H9 (cell line): ENCODE measurements at regions not wholly inside any gene's neighbourhood (a gene's known extent, or its start where the extent isn't known, plus 50 kb on each side); places are given as distances from the start of the nearest gene placed in this dataset.
A peak's percentile ranks its signal among the peaks of the same experiment; 100 is the strongest.

ENCODE experiments used
- DNase-seq: peaks from one replicate; pipeline ENCODE4 v3.0.0-alpha.2; 2017
- H2AFZ ChIP-seq: one replicate; pipeline ENCODE4 v1.6.1; 2013; ENCODE audit warnings: mild to moderate bottlenecking, low read length, control low read depth, moderate library complexity
- H2AK5ac ChIP-seq: 2 replicates; pipeline ENCODE4 v1.6.1; 2013; ENCODE audit warnings: low read length, control low read depth, mixed read lengths; ENCODE audit not compliant: insufficient read length
- H2BK120ac ChIP-seq: one replicate; pipeline ENCODE4 v1.6.1; 2013; ENCODE audit warnings: low read depth, mild to moderate bottlenecking, low read length, control low read depth, inconsistent platforms; ENCODE audit not compliant: poor library complexity, severe bottlenecking
- H2BK12ac ChIP-seq: 2 replicates; pipeline ENCODE4 v1.6.1; 2013; ENCODE audit warnings: low read length, control low read depth, mixed read lengths, low read depth; ENCODE audit not compliant: insufficient read length
- H2BK15ac ChIP-seq: 2 replicates; pipeline ENCODE4 v1.6.1; 2013; ENCODE audit warnings: low read depth, low read length, control low read depth
- H2BK20ac ChIP-seq: one replicate; pipeline ENCODE4 v1.6.1; 2013; ENCODE audit warnings: low read depth, mild to moderate bottlenecking, low read length, control low read depth, inconsistent platforms; ENCODE audit not compliant: poor library complexity, severe bottlenecking
- H2BK5ac ChIP-seq: 2 replicates; pipeline ENCODE4 v1.6.1; 2013; ENCODE audit warnings: low read length, control low read depth, mixed read lengths; ENCODE audit not compliant: insufficient read length
- H3K14ac ChIP-seq: 2 replicates; pipeline ENCODE4 v1.6.1; 2013; ENCODE audit warnings: low read length, control low read depth; ENCODE audit not compliant: insufficient read depth
- H3K18ac ChIP-seq: 2 replicates; pipeline ENCODE4 v1.6.1; 2013; ENCODE audit warnings: low read depth, mild to moderate bottlenecking, mixed read lengths, low read length, control low read depth; ENCODE audit not compliant: insufficient read length
- H3K23ac ChIP-seq: 2 replicates; pipeline ENCODE4 v1.6.1; 2013; ENCODE audit warnings: low read length, control low read depth, mixed read lengths, low read depth; ENCODE audit not compliant: insufficient read length
- H3K23me2 ChIP-seq: 2 replicates; pipeline ENCODE4 v1.6.1; 2013; ENCODE audit warnings: low read depth, mild to moderate bottlenecking, mixed read lengths, low read length, control low read depth; ENCODE audit not compliant: insufficient read length, poor library complexity, severe bottlenecking
- H3K27ac ChIP-seq: 2 replicates; pipeline ENCODE4 v1.5.1; 2013; ENCODE audit warnings: low read length, control low read depth, mixed read lengths, low read depth; ENCODE audit not compliant: insufficient read length
- H3K27me3 ChIP-seq: 2 replicates; pipeline ENCODE4 v1.6.1; 2013; ENCODE audit warnings: low read length, control low read depth, inconsistent platforms; ENCODE audit not compliant: insufficient read depth
- H3K4ac ChIP-seq: 2 replicates; pipeline ENCODE4 v1.6.1; 2013; ENCODE audit warnings: low read depth, mild to moderate bottlenecking, control low read depth, inconsistent platforms, low read length, moderate library complexity
- H3K4me1 ChIP-seq: 2 replicates; pipeline ENCODE4 v1.6.1; 2013; ENCODE audit warnings: low read length, control low read depth, inconsistent platforms; ENCODE audit not compliant: insufficient read depth
- H3K4me2 ChIP-seq: 2 replicates; pipeline ENCODE4 v1.6.1; 2013; ENCODE audit warnings: low read length, control low read depth, mixed read lengths; ENCODE audit not compliant: insufficient read length, insufficient read depth
- H3K56ac ChIP-seq: 2 replicates; pipeline ENCODE4 v1.6.1; 2013; ENCODE audit warnings: low read depth, mild to moderate bottlenecking, mixed read lengths, low read length, control low read depth; ENCODE audit not compliant: insufficient read length
- H3K79me1 ChIP-seq: 2 replicates; pipeline ENCODE4 v1.6.1; 2013; ENCODE audit warnings: low read depth, mild to moderate bottlenecking, moderate library complexity, low read length, control low read depth, inconsistent platforms; ENCODE audit not compliant: insufficient read depth, poor library complexity, severe bottlenecking
- H3K79me2 ChIP-seq: 2 replicates; pipeline ENCODE4 v1.6.1; 2013; ENCODE audit warnings: low read length, control low read depth, inconsistent platforms; ENCODE audit not compliant: insufficient read depth
- H3K9ac ChIP-seq: 2 replicates; pipeline ENCODE4 v1.6.1; 2013; ENCODE audit warnings: low read length, control low read depth, mixed read lengths; ENCODE audit not compliant: insufficient read length; ENCODE audit errors: extremely low read depth
- H3K9me3 ChIP-seq: one replicate; pipeline ENCODE4 v1.6.1; 2013; ENCODE audit warnings: low read depth, low read length, inconsistent platforms; ENCODE audit not compliant: control insufficient read depth
- H3T11ph ChIP-seq: one replicate; pipeline ENCODE4 v1.6.1; 2013; ENCODE audit warnings: mild to moderate bottlenecking, low read length, control low read depth, inconsistent platforms
- H4K20me1 ChIP-seq: one replicate; pipeline ENCODE4 v1.6.1; 2013; ENCODE audit not compliant: control insufficient read depth, insufficient read length, insufficient read depth
- H4K5ac ChIP-seq: 2 replicates; pipeline ENCODE4 v1.6.1; 2013; ENCODE audit warnings: low read depth, mild to moderate bottlenecking, mixed read lengths, low read length, control low read depth; ENCODE audit not compliant: insufficient read length
- H4K8ac ChIP-seq: replicated peaks from 2 replicates; pipeline ENCODE4 v1.6.1; 2013; ENCODE audit warnings: low read length, control low read depth, mixed read lengths, low read depth; ENCODE audit not compliant: insufficient read length
- H4K91ac ChIP-seq: 2 replicates; pipeline ENCODE4 v1.6.1; 2013; ENCODE audit warnings: low read depth, mild to moderate bottlenecking, moderate library complexity, mixed read lengths, low read length, control low read depth; ENCODE audit not compliant: insufficient read length
- H3K27ac Mint-ChIP-seq, 3 experiments: 2 replicates in 2 of 3; 3 replicates in 1 of 3; pipeline ENCODE4 v1.8.0; 2020 to 2021; ENCODE audit warnings: mixed read lengths in 3 of 3, mild to moderate bottlenecking in 1 of 3, moderate library complexity in 1 of 3
- H3K27me3 Mint-ChIP-seq: 2 replicates; pipeline ENCODE4 v1.8.0; 2021; ENCODE audit warnings: low read depth, mild to moderate bottlenecking, moderate library complexity, mixed read lengths
- H3K36me3 Mint-ChIP-seq, 3 experiments: 2 replicates in 2 of 3; 3 replicates in 1 of 3; pipeline ENCODE4 v1.8.0; 2020 to 2021; ENCODE audit warnings: low read depth in 3 of 3, mixed read lengths in 3 of 3; ENCODE audit not compliant: insufficient read depth in 1 of 3
- H3K4me1 Mint-ChIP-seq, 2 experiments: 2 replicates each; pipeline ENCODE4 v1.8.0; 2020; ENCODE audit warnings: mixed read lengths in 2 of 2
- H3K4me3 Mint-ChIP-seq, 2 experiments: 2 replicates in 1 of 2; 3 replicates in 1 of 2; pipeline ENCODE4 v1.8.0; 2020 to 2021; ENCODE audit warnings: mild to moderate bottlenecking in 2 of 2, mixed read lengths in 2 of 2, moderate library complexity in 1 of 2
- H3K9me3 Mint-ChIP-seq, 2 experiments: 2 replicates in 1 of 2; 3 replicates in 1 of 2; pipeline ENCODE4 v1.8.0; 2020; ENCODE audit warnings: mild to moderate bottlenecking in 2 of 2, mixed read lengths in 2 of 2, moderate library complexity in 1 of 2
- CTCF ChIP-seq: fragments of 200-600 bp; sonication (generic); conservative IDR thresholded peaks from 3 replicates; pipeline ENCODE4 v1.8.0; 2021; ENCODE audit warnings: antibody characterized with exemption, mild to moderate bottlenecking
- WGBS: extraction: QIAGEN DNeasy Blood & Tissue Kit; methylation state at CpG from one replicate; pipeline ENCODE4 v1.1.7; 2013; ENCODE audit warnings: missing lambda C conversion rate, low lambda C conversion rate, mixed read lengths; ENCODE audit not compliant: insufficient read length; ENCODE audit errors: extremely low coverage; 5-methylcytosine and 5-hydroxymethylcytosine counted together

GRCh38 chr5:152606776-152607364, 201.8 kb upstream of the NMUR2 start:
- TF ChIP-seq CTCF: no peak
- H3K4me2 ChIP-seq: no peak overlapping the region
- H3K27me3 ChIP-seq: no peaks in the 10 kb centered on the region
- H3K79me2 ChIP-seq: no peaks in the 10 kb centered on the region
- H3K56ac ChIP-seq: no peak overlapping the region
- no peaks in the 10 kb centered on the region for H3K9me3 ChIP-seq
- H4K8ac ChIP-seq: no peak overlapping the region
- Mint-ChIP-seq H3K27me3 (no peaks in the 10 kb centered on the region), H3K4me3 (no peak overlapping the region), H3K9me3 (no peaks in the 10 kb centered on the region), H3K4me1 (peaks cover 7 to 13% of the 10 kb centered on the region in 2 experiments), H3K36me3 (no peaks in the 10 kb centered on the region), H3K27ac (peak overlapping the region in 2 of 3 experiments; percentile 15 to 22; a peak in 1 of 7 replicates)
- no peak overlapping the region for H2BK5ac ChIP-seq
- no peak overlapping the region for H2BK20ac ChIP-seq
- H4K20me1 ChIP-seq: no peaks in the 10 kb centered on the region
- no peak overlapping the region for H3K18ac ChIP-seq
- DNase-seq: no peak
- WGBS: no CpG with 5 or more reads among the region's 1 CpG
- no peak overlapping the region for H3K14ac ChIP-seq
- no peak overlapping the region for H3K23ac ChIP-seq
- H2BK15ac ChIP-seq: no peak overlapping the region
- H2BK12ac ChIP-seq: no peak overlapping the region
- H4K5ac ChIP-seq: no peak overlapping the region
- H4K91ac ChIP-seq: no peak overlapping the region
- H2AK5ac ChIP-seq: no peak overlapping the region
- H3K4me1 ChIP-seq: no peaks in the 10 kb centered on the region
- H2BK120ac ChIP-seq: no peak overlapping the region
- no peak overlapping the region for H3K27ac ChIP-seq
- H3K79me1 ChIP-seq: no peaks in the 10 kb centered on the region
- H3T11ph ChIP-seq: no peak overlapping the region
- no peak overlapping the region for H3K9ac ChIP-seq
- no peak overlapping the region for H3K4ac ChIP-seq
- no peaks in the 10 kb centered on the region for H3K23me2 ChIP-seq
- no peak overlapping the region for H2AFZ ChIP-seq
